ENCODE measurements at regions not wholly inside any gene's neighbourhood (a gene's known extent, or its start where the extent isn't known, plus 50 kb on each side); places are given as distances from the start of the nearest gene placed in this dataset.

GRCh38 chr1:208445758-208446203, 201.6 kb upstream of the PLXNA2 start:
- in situ Hi-C loops (cut with MboI; ENCODE audit: low sequenced_read_pairs), result no loop called here

GRCh38 chr1:208446271-208446691, 202.1 kb upstream of the PLXNA2 start:
- Histone ChIP-seq H3K4me3 (no peak overlapping the region), H3K27me3 (ENCODE audit: low read depth) (no peaks in the 10 kb centered on the region), H3K9me3 (no peaks in the 10 kb centered on the region), H3K4me1 (no peaks in the 10 kb centered on the region), H3K36me3 (replicated peaks) (no peaks in the 10 kb centered on the region)
- no peak for DNase-seq (ENCODE audit: low spot score in 2 of 2)
- in situ Hi-C loops (cut with MboI; ENCODE audit: low sequenced_read_pairs), result no loop called here

More at GRCh38 chr1:208445758-208446203, 201.6 kb upstream of the PLXNA2 start:
- Histone ChIP-seq H3K4me1 (no peaks in the 10 kb centered on the region), H3K4me3 (no peak overlapping the region), H3K36me3 (replicated peaks) (no peaks in the 10 kb centered on the region), H3K9me3 (no peaks in the 10 kb centered on the region), H3K27me3 (ENCODE audit: low read depth) (no peaks in the 10 kb centered on the region)
- DNase-seq (ENCODE audit: low spot score in 2 of 2), result no peak

- H3K4me1 ChIP-seq, result no peaks in the 10 kb centered on the region
- no peak overlapping the region for H3K4me3 ChIP-seq
- DNase-seq (ENCODE audit: low spot score in 2 of 2), result no peak
- H3K27me3 ChIP-seq (ENCODE audit: low read depth), result no peaks in the 10 kb centered on the region
- no peaks in the 10 kb centered on the region for H3K9me3 ChIP-seq
- no peaks in the 10 kb centered on the region for H3K36me3 ChIP-seq (replicated peaks)
- in situ Hi-C loops (cut with MboI; ENCODE audit: low sequenced_read_pairs), result no loop called here
These were observed 204.2 kb upstream of the PLXNA2 start for GRCh38 chr1:208448425-208448824.

GRCh38 chr1:208449951-208450350, 205.8 kb upstream of the PLXNA2 start:
- DNase-seq (ENCODE audit: low spot score in 2 of 2), result no peak
- in situ Hi-C loops (cut with MboI; ENCODE audit: low sequenced_read_pairs), result no loop called here

GRCh38 chr1:208450958-208451357, 206.8 kb upstream of the PLXNA2 start:
- H3K27me3 ChIP-seq (ENCODE audit: low read depth), result no peaks in the 10 kb centered on the region
- no peaks in the 10 kb centered on the region for H3K36me3 ChIP-seq (replicated peaks)
- H3K4me1 ChIP-seq, result no peaks in the 10 kb centered on the region
- H3K4me3 ChIP-seq, result no peak overlapping the region
- H3K9me3 ChIP-seq, result no peaks in the 10 kb centered on the region
- in situ Hi-C loops (cut with MboI; ENCODE audit: low sequenced_read_pairs), result no loop called here
- DNase-seq (ENCODE audit: low spot score in 2 of 2), result no peak

More at GRCh38 chr1:208449951-208450350, 205.8 kb upstream of the PLXNA2 start:
- Histone ChIP-seq H3K36me3 (replicated peaks) (no peaks in the 10 kb centered on the region), H3K4me3 (no peak overlapping the region), H3K4me1 (no peaks in the 10 kb centered on the region), H3K27me3 (ENCODE audit: low read depth) (no peaks in the 10 kb centered on the region), H3K9me3 (no peaks in the 10 kb centered on the region)

GRCh38 chr1:208455821-208456220, 211.6 kb upstream of the PLXNA2 start:
- no peak for DNase-seq (ENCODE audit: low spot score in 2 of 2)
- Histone ChIP-seq H3K4me1 (no peaks in the 10 kb centered on the region), H3K36me3 (replicated peaks) (no peaks in the 10 kb centered on the region), H3K4me3 (no peak overlapping the region), H3K9me3 (no peaks in the 10 kb centered on the region), H3K27me3 (ENCODE audit: low read depth) (no peaks in the 10 kb centered on the region)
- in situ Hi-C loops (cut with MboI; ENCODE audit: low sequenced_read_pairs), result no loop called here

- Histone ChIP-seq H3K4me3 (no peak overlapping the region), H3K4me1 (no peaks in the 10 kb centered on the region)
- in situ Hi-C loops (cut with MboI; ENCODE audit: low sequenced_read_pairs), result no loop called here
These were observed 212.3 kb upstream of the PLXNA2 start for GRCh38 chr1:208456487-208456886.

GRCh38 chr1:208460823-208461222, 216.6 kb upstream of the PLXNA2 start:
- in situ Hi-C loops (cut with MboI; ENCODE audit: low sequenced_read_pairs), result no loop called here
- Histone ChIP-seq H3K4me1 (no peaks in the 10 kb centered on the region), H3K36me3 (replicated peaks) (no peaks in the 10 kb centered on the region), H3K9me3 (no peaks in the 10 kb centered on the region), H3K4me3 (no peak overlapping the region), H3K27me3 (ENCODE audit: low read depth) (no peaks in the 10 kb centered on the region)
- no peak for DNase-seq (ENCODE audit: low spot score in 2 of 2)

More at GRCh38 chr1:208456487-208456886, 212.3 kb upstream of the PLXNA2 start:
- Histone ChIP-seq H3K27me3 (ENCODE audit: low read depth) (no peaks in the 10 kb centered on the region), H3K36me3 (replicated peaks) (no peaks in the 10 kb centered on the region), H3K9me3 (no peaks in the 10 kb centered on the region)
- DNase-seq (ENCODE audit: low spot score in 2 of 2), result no peak

- Histone ChIP-seq H3K27me3 (ENCODE audit: low read depth) (no peaks in the 10 kb centered on the region), H3K9me3 (no peaks in the 10 kb centered on the region), H3K36me3 (replicated peaks) (no peaks in the 10 kb centered on the region), H3K4me3 (no peak overlapping the region), H3K4me1 (no peaks in the 10 kb centered on the region)
- in situ Hi-C loops (cut with MboI; ENCODE audit: low sequenced_read_pairs), result no loop called here
- DNase-seq (ENCODE audit: low spot score in 2 of 2), result peak in 1 of 2 experiments; percentile 3
These were observed 217.5 kb upstream of the PLXNA2 start for GRCh38 chr1:208461680-208462079.

GRCh38 chr1:208462761-208463160, 218.6 kb upstream of the PLXNA2 start:
- no peaks in the 10 kb centered on the region for H3K36me3 ChIP-seq (replicated peaks)
- no peaks in the 10 kb centered on the region for H3K4me1 ChIP-seq

GRCh38 chr1:208465266-208465665, 221.1 kb upstream of the PLXNA2 start:
- Histone ChIP-seq H3K27me3 (ENCODE audit: low read depth) (no peaks in the 10 kb centered on the region), H3K36me3 (replicated peaks) (no peaks in the 10 kb centered on the region), H3K4me1 (no peaks in the 10 kb centered on the region), H3K9me3 (no peaks in the 10 kb centered on the region), H3K4me3 (no peak overlapping the region)
- in situ Hi-C loops (cut with MboI; ENCODE audit: low sequenced_read_pairs), result no loop called here
- DNase-seq (ENCODE audit: low spot score in 2 of 2), result no peak

More at GRCh38 chr1:208462761-208463160, 218.6 kb upstream of the PLXNA2 start:
- Histone ChIP-seq H3K27me3 (ENCODE audit: low read depth) (no peaks in the 10 kb centered on the region), H3K9me3 (no peaks in the 10 kb centered on the region), H3K4me3 (no peak overlapping the region)
- DNase-seq (ENCODE audit: low spot score in 2 of 2), result no peak
- in situ Hi-C loops (cut with MboI; ENCODE audit: low sequenced_read_pairs), result no loop called here

GRCh38 chr1:208465786-208466590, 221.8 kb upstream of the PLXNA2 start:
- Histone ChIP-seq H3K4me1 (no peaks in the 10 kb centered on the region), H3K27me3 (ENCODE audit: low read depth) (no peaks in the 10 kb centered on the region), H3K4me3 (no peak overlapping the region), H3K36me3 (replicated peaks) (no peaks in the 10 kb centered on the region), H3K9me3 (no peaks in the 10 kb centered on the region)
- in situ Hi-C loops (cut with MboI; ENCODE audit: low sequenced_read_pairs), result no loop called here
- no peak for DNase-seq (ENCODE audit: low spot score in 2 of 2)

GRCh38 chr1:208467151-208467780, 223.1 kb upstream of the PLXNA2 start:
- in situ Hi-C loops (cut with MboI; ENCODE audit: low sequenced_read_pairs), result no loop called here
- no peaks in the 10 kb centered on the region for H3K4me1 ChIP-seq
- no peaks in the 10 kb centered on the region for H3K9me3 ChIP-seq
- H3K36me3 ChIP-seq (replicated peaks), result no peaks in the 10 kb centered on the region
- no peaks in the 10 kb centered on the region for H3K27me3 ChIP-seq (ENCODE audit: low read depth)
- DNase-seq (ENCODE audit: low spot score in 2 of 2), result no peak
- no peak overlapping the region for H3K4me3 ChIP-seq

- in situ Hi-C loops (cut with MboI; ENCODE audit: low sequenced_read_pairs), result no loop called here
- no peaks in the 10 kb centered on the region for H3K27me3 ChIP-seq (ENCODE audit: low read depth)
These were observed 231.3 kb upstream of the PLXNA2 start for GRCh38 chr1:208475449-208475848.

More at GRCh38 chr1:208475449-208475848, 231.3 kb upstream of the PLXNA2 start:
- no peak overlapping the region for H3K4me3 ChIP-seq
- DNase-seq (ENCODE audit: low spot score in 2 of 2), result no peak
- H3K4me1 ChIP-seq, result no peaks in the 10 kb centered on the region
- no peaks in the 10 kb centered on the region for H3K36me3 ChIP-seq (replicated peaks)
- no peaks in the 10 kb centered on the region for H3K9me3 ChIP-seq
